ENCODE measurements at regions not wholly inside any gene's neighbourhood (a gene's known extent, or its start where the extent isn't known, plus 50 kb on each side); places are given as distances from the start of the nearest gene placed in this dataset.

DNA sequence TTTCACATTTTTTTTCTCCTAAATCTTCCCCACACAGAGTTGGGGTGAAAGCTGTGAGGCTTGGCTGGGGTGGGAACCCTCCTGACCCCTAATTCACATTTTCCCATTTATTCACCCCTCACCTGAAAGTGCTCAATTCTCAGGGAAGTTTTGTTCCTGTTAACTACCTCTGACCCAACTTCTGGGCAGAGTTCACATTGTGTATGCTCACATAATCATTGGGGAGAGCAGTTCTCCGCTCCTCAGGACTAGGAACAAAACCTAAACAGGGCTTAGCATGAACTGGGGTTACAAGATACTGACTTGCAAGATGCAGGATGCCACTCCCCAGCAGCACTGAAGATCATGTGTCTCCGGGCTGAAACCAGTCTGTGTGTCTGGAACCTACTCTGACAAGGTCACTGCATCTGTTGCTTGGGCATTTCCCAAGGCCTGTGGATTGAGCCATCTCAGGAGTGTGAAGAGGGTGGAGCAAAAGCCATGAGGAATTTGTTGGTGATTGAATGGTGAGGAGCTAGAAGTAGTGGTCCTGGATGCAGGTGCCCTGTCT lies 258.1 kb upstream of the IGFBP3 start:
- ChIA-PET CTCF (no interaction called here), POLR2A (no interaction called here)
- no peaks in the 10 kb centered on the region for H3K27me3 ChIP-seq (replicated peaks in 1 of 4; ENCODE audit: control extremely low read depth in 1 of 4, control insufficient read depth in 3 of 4, insufficient read depth in 4 of 4, low read length in 3 of 4)
- ATAC-seq (ENCODE audit: low read depth) (no peak), DNase-seq (no peak)
- H3K27ac ChIP-seq (ENCODE audit: low read length in 2 of 2): no peak overlapping the region
- H2AFZ ChIP-seq (ENCODE audit: insufficient read depth, low read depth, low read length, poor library complexity, severe bottlenecking): no peak overlapping the region
- H4K20me1 ChIP-seq (ENCODE audit: control insufficient read depth, insufficient read depth, low read length, poor library complexity, severe bottlenecking): no peaks in the 10 kb centered on the region
- Mint-ChIP-seq H3K4me1 (no peaks in the 10 kb centered on the region), H3K9me3 (ENCODE audit: insufficient read depth) (peaks cover 7% of the 10 kb centered on the region), H3K4me3 (no peak overlapping the region), H3K27ac (no peak overlapping the region), H3K27me3 (no peaks in the 10 kb centered on the region)
- 70% methylated on average over 2 of the region's 2 CpGs for WGBS (ENCODE audit: insufficient coverage)
- H3K4me1 ChIP-seq (ENCODE audit: control insufficient read depth in 2 of 2, insufficient read depth in 2 of 2, low read length in 2 of 2): no peaks in the 10 kb centered on the region
- no peak for TF ChIP-seq EZH2 (IDR thresholded peaks at IDR 0.05; ENCODE audit: borderline replicate concordance, insufficient read depth, low read depth, low read length, poor library complexity, severe bottlenecking)
- TF ChIP-seq, protein P1, sequence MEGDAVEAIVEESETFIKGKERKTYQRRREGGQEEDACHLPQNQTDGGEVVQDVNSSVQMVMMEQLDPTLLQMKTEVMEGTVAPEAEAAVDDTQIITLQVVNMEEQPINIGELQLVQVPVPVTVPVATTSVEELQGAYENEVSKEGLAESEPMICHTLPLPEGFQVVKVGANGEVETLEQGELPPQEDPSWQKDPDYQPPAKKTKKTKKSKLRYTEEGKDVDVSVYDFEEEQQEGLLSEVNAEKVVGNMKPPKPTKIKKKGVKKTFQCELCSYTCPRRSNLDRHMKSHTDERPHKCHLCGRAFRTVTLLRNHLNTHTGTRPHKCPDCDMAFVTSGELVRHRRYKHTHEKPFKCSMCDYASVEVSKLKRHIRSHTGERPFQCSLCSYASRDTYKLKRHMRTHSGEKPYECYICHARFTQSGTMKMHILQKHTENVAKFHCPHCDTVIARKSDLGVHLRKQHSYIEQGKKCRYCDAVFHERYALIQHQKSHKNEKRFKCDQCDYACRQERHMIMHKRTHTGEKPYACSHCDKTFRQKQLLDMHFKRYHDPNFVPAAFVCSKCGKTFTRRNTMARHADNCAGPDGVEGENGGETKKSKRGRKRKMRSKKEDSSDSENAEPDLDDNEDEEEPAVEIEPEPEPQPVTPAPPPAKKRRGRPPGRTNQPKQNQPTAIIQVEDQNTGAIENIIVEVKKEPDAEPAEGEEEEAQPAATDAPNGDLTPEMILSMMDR (IDR thresholded peaks at IDR 0.05): no peak
- H3K79me2 ChIP-seq (ENCODE audit: control insufficient read depth, insufficient read depth, low read length): no peaks in the 10 kb centered on the region
- no peaks in the 10 kb centered on the region for H3K9me3 ChIP-seq (ENCODE audit: control extremely low read depth in 1 of 3, control insufficient read depth in 2 of 3, insufficient read depth in 1 of 3, low read length in 2 of 3)
- H3K4me3 ChIP-seq (ENCODE audit: control extremely low read depth in 1 of 5, extremely low read depth in 1 of 5, insufficient read depth in 1 of 5, low read depth in 2 of 5, low read length in 4 of 5): no peak overlapping the region
- H3K4me2 ChIP-seq (replicated peaks; ENCODE audit: low read depth, low read length, poor library complexity, severe bottlenecking): no peak overlapping the region
- H3K9ac ChIP-seq (ENCODE audit: low read length): no peak overlapping the region
- intact Hi-C loops (cut with micrococcal nuclease): no loop called here
- H3K36me3 ChIP-seq (replicated peaks in 1 of 2; ENCODE audit: control extremely low read depth in 1 of 2, control insufficient read depth in 1 of 2, extremely low read depth in 1 of 2, insufficient read depth in 2 of 2, low read length in 1 of 2): no peaks in the 10 kb centered on the region

DNA sequence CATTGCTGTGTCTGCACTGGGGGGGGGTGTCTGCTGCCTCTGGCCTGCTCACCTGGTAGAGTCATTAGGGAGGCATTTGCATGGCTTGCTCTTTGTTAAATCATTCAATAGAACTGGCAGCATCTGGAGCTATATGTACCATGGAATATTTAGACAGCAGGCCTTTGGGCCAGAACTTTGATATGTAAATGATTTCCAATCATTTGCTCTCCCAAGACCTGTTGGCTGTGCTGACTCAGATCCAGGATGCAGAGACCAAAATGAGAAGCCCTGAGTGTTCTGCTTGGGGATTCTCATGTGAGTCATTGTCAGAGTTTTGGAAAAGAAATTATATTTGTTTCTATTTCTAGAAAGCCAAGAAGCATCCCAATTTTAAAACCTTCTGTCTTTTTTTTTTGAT lies 257.6 kb upstream of the IGFBP3 start:
- DNase-seq: no peak
- intact Hi-C loops (cut with micrococcal nuclease): no loop called here
- H3K27ac ChIP-seq (ENCODE audit: low read length in 2 of 2): no peak overlapping the region
- TF ChIP-seq, protein P1 (IDR thresholded peaks at IDR 0.05): no peak
- TF ChIP-seq EZH2 (IDR thresholded peaks at IDR 0.05; ENCODE audit: borderline replicate concordance, insufficient read depth, low read depth, low read length, poor library complexity, severe bottlenecking): no peak
- H3K4me1 ChIP-seq (ENCODE audit: control insufficient read depth in 2 of 2, insufficient read depth in 2 of 2, low read length in 2 of 2): no peaks in the 10 kb centered on the region
- no peaks in the 10 kb centered on the region for H4K20me1 ChIP-seq (ENCODE audit: control insufficient read depth, insufficient read depth, low read length, poor library complexity, severe bottlenecking)
- CTCF ChIA-PET: no interaction called here
- no peak overlapping the region for H3K4me3 ChIP-seq (ENCODE audit: control extremely low read depth in 1 of 5, extremely low read depth in 1 of 5, insufficient read depth in 1 of 5, low read depth in 2 of 5, low read length in 4 of 5)
- no peak for ATAC-seq (ENCODE audit: low read depth)
- H3K27me3 ChIP-seq (replicated peaks in 1 of 4; ENCODE audit: control extremely low read depth in 1 of 4, control insufficient read depth in 3 of 4, insufficient read depth in 4 of 4, low read length in 3 of 4): no peaks in the 10 kb centered on the region
- no peak overlapping the region for H3K4me3 Mint-ChIP-seq
- H3K4me2 ChIP-seq (replicated peaks; ENCODE audit: low read depth, low read length, poor library complexity, severe bottlenecking): no peak overlapping the region
- peaks cover 7% of the 10 kb centered on the region for H3K9me3 Mint-ChIP-seq (ENCODE audit: insufficient read depth)
- H2AFZ ChIP-seq (ENCODE audit: insufficient read depth, low read depth, low read length, poor library complexity, severe bottlenecking): no peak overlapping the region
- POLR2A ChIA-PET: no interaction called here
- H3K9me3 ChIP-seq (ENCODE audit: control extremely low read depth in 1 of 3, control insufficient read depth in 2 of 3, insufficient read depth in 1 of 3, low read length in 2 of 3): peaks cover 0 to 3% (median 0%) of the 10 kb centered on the region in 3 donors
- no peak overlapping the region for H3K9ac ChIP-seq (ENCODE audit: low read length)
- H3K27ac Mint-ChIP-seq: no peak overlapping the region
- no peaks in the 10 kb centered on the region for H3K4me1 Mint-ChIP-seq
- no peaks in the 10 kb centered on the region for H3K79me2 ChIP-seq (ENCODE audit: control insufficient read depth, insufficient read depth, low read length)
- H3K27me3 Mint-ChIP-seq: no peaks in the 10 kb centered on the region
- no peaks in the 10 kb centered on the region for H3K36me3 ChIP-seq (replicated peaks in 1 of 2; ENCODE audit: control extremely low read depth in 1 of 2, control insufficient read depth in 1 of 2, extremely low read depth in 1 of 2, insufficient read depth in 2 of 2, low read length in 1 of 2)
